Osteoblast (primary cell): ENCODE measurements at regions not wholly inside any gene's neighbourhood (a gene's known extent, or its start where the extent isn't known, plus 50 kb on each side); places are given as distances from the start of the nearest gene placed in this dataset.

ENCODE experiments used
- DNase-seq: peaks from one replicate; pipeline ENCODE4 v3.0.0; 2011; ENCODE audit warnings: low spot score, mixed read lengths; ENCODE audit not compliant: insufficient read length; ENCODE audit errors: missing footprints
- H2AFZ ChIP-seq: 2 replicates; pipeline ENCODE4 v1.6.0; 2011; ENCODE audit warnings: mild to moderate bottlenecking, low read length
- H3K27ac ChIP-seq: 2 replicates; pipeline ENCODE4 v1.5.1; 2011; ENCODE audit warnings: mild to moderate bottlenecking, low read depth, low read length, moderate library complexity
- H3K27me3 ChIP-seq: 2 replicates; pipeline ENCODE4 v1.6.0; 2012; ENCODE audit warnings: mild to moderate bottlenecking, control low read depth, inconsistent platforms, low read length, moderate library complexity; ENCODE audit not compliant: insufficient read depth
- H3K36me3 ChIP-seq: 2 replicates; pipeline ENCODE4 v1.5.1; 2011; ENCODE audit warnings: mild to moderate bottlenecking, low read length, control low read depth, moderate library complexity; ENCODE audit not compliant: insufficient read depth
- H3K4me1 ChIP-seq: 2 replicates; pipeline ENCODE4 v1.5.1; 2011; ENCODE audit warnings: mild to moderate bottlenecking, low read length, control low read depth, moderate library complexity; ENCODE audit not compliant: insufficient read depth
- H3K4me2 ChIP-seq: 2 replicates; pipeline ENCODE4 v1.6.0; 2011; ENCODE audit warnings: mild to moderate bottlenecking, low read length; ENCODE audit not compliant: insufficient read depth
- H3K4me3 ChIP-seq: fragments of 200-600 bp; sonication (generic); 3 replicates; pipeline ENCODE4 v1.5.1; 2012; ENCODE audit warnings: mild to moderate bottlenecking, low read length, inconsistent platforms; ENCODE audit not compliant: insufficient read depth
- H3K79me2 ChIP-seq: 2 replicates; pipeline ENCODE4 v1.6.0; 2012; ENCODE audit warnings: mild to moderate bottlenecking, low read length, control low read depth, inconsistent platforms; ENCODE audit not compliant: insufficient read depth
- H3K9me3 ChIP-seq: 2 replicates; pipeline ENCODE4 v1.5.1; 2011; ENCODE audit warnings: low read depth, low read length, control low read depth
- H4K20me1 ChIP-seq: 2 replicates; pipeline ENCODE4 v1.6.0; 2012; ENCODE audit warnings: mild to moderate bottlenecking, low read length, control low read depth; ENCODE audit not compliant: insufficient read depth
- CTCF ChIP-seq: IDR thresholded peaks from 2 replicates; pipeline ENCODE4 v1.5.1; 2011; ENCODE audit warnings: mild to moderate bottlenecking, low read depth, low read length, moderate library complexity; ENCODE audit errors: extremely low read depth

- H2AFZ ChIP-seq, result no peak overlapping the region
- no peak overlapping the region for H3K27ac ChIP-seq
- H3K79me2 ChIP-seq, result no peaks in the 10 kb centered on the region
- DNase-seq, result no peak
- H3K36me3 ChIP-seq, result no peaks in the 10 kb centered on the region
- no peaks in the 10 kb centered on the region for H3K27me3 ChIP-seq
- H3K9me3 ChIP-seq, result no peaks in the 10 kb centered on the region
- peaks cover 2% of the 10 kb centered on the region for H3K4me1 ChIP-seq
- no peaks in the 10 kb centered on the region for H4K20me1 ChIP-seq
- no peak for TF ChIP-seq CTCF
- no peak overlapping the region for H3K4me2 ChIP-seq
- H3K4me3 ChIP-seq, result no peak overlapping the region
Observed at GRCh38 chr14:85106506-85106905, 423.4 kb upstream of the FLRT2 start.

- Histone ChIP-seq H3K4me1 (peaks cover 2% of the 10 kb centered on the region), H3K27me3 (no peaks in the 10 kb centered on the region), H2AFZ (no peak overlapping the region), H3K36me3 (no peaks in the 10 kb centered on the region), H3K27ac (no peak overlapping the region), H3K79me2 (no peaks in the 10 kb centered on the region), H3K4me2 (no peak overlapping the region), H3K4me3 (no peak overlapping the region), H3K9me3 (no peaks in the 10 kb centered on the region), H4K20me1 (no peaks in the 10 kb centered on the region)
- DNase-seq, result no peak
- no peak for TF ChIP-seq CTCF
Observed at GRCh38 chr14:85112762-85113161, 417.2 kb upstream of the FLRT2 start.

- Histone ChIP-seq H2AFZ (no peak overlapping the region), H3K4me1 (peaks cover 2% of the 10 kb centered on the region), H3K4me2 (no peak overlapping the region), H3K27me3 (no peaks in the 10 kb centered on the region), H3K79me2 (no peaks in the 10 kb centered on the region), H4K20me1 (no peaks in the 10 kb centered on the region), H3K9me3 (no peaks in the 10 kb centered on the region), H3K4me3 (no peak overlapping the region), H3K27ac (no peak overlapping the region), H3K36me3 (no peaks in the 10 kb centered on the region)
- no peak for DNase-seq
- TF ChIP-seq CTCF, result no peak
Observed at GRCh38 chr14:85115921-85116320, 414.0 kb upstream of the FLRT2 start.

- no peak for TF ChIP-seq CTCF
- no peak overlapping the region for H3K4me2 ChIP-seq
Observed at GRCh38 chr14:85118274-85118673, 411.7 kb upstream of the FLRT2 start.

More at GRCh38 chr14:85118274-85118673, 411.7 kb upstream of the FLRT2 start:
- Histone ChIP-seq H3K27ac (no peak overlapping the region), H3K9me3 (no peaks in the 10 kb centered on the region), H3K4me1 (no peaks in the 10 kb centered on the region), H4K20me1 (no peaks in the 10 kb centered on the region), H2AFZ (no peak overlapping the region), H3K4me3 (no peak overlapping the region), H3K27me3 (no peaks in the 10 kb centered on the region), H3K36me3 (no peaks in the 10 kb centered on the region), H3K79me2 (no peaks in the 10 kb centered on the region)
- DNase-seq, result no peak
